HepG2 (cell line): ENCODE measurements at regions not wholly inside any gene's neighbourhood (a gene's known extent, or its start where the extent isn't known, plus 50 kb on each side); places are given as distances from the start of the nearest gene placed in this dataset.

Source experiments
- HOXA3 ChIP-seq: sonication (generic); formaldehyde crosslinking; IDR thresholded peaks from 2 replicates; pipeline ENCODE4 v1.5.0; 2020; ENCODE audit warnings: missing genetic modification reagents
- ZNF318 ChIP-seq: sonication (generic); formaldehyde crosslinking; IDR thresholded peaks from 2 replicates; pipeline ENCODE4 v1.4.0; 2020; ENCODE audit warnings: mild to moderate bottlenecking, missing genetic modification reagents
- TF ChIP-seq, protein P1 (sequence below): sonication (generic); formaldehyde crosslinking; IDR thresholded peaks from 2 replicates; pipeline ENCODE4 v1.5.1; 2020; ENCODE audit warnings: missing genetic modification reagents, mild to moderate bottlenecking, borderline replicate concordance

DNA sequence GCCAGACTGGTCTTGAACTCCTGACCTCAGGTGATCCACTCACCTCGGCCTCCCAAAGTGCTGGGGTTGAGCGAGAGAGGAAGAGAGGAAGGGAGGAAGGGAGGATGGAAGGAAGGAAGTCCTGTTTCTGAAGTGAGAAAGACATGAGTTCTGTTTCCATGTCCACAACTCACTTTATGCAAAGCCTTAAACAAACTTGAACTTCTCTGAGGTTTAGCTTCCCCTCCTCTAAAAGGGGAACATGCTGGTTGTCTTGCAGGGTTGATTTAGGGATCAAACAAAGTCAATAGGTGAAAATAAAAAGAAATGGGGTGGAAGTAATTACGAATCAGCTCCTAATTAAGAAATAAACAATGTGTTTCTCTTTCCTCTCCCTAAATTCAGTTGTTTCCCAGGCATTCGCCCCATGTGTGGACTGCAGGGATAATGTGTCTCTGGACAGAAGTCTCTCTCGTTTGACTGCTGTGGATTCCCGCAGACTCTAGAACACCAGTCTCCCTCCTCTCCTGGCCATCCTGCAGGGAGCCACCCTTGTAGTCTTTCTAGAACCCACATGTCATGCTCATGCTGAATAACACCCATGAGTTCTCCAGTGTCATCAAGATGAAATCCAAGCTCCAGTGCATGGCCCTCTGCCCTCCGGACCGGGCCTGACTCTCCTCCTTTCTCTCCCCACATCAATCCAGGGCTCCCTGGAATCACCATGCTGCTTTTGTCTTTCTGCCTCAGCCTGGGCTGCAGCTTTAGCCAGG lies 229.3 kb upstream of the TRIB2 start (continued):
- TF ChIP-seq ZNF318 (CRISPR knock-in tag) (no peak), HOXA3 (no peak)
- TF ChIP-seq, protein P1, sequence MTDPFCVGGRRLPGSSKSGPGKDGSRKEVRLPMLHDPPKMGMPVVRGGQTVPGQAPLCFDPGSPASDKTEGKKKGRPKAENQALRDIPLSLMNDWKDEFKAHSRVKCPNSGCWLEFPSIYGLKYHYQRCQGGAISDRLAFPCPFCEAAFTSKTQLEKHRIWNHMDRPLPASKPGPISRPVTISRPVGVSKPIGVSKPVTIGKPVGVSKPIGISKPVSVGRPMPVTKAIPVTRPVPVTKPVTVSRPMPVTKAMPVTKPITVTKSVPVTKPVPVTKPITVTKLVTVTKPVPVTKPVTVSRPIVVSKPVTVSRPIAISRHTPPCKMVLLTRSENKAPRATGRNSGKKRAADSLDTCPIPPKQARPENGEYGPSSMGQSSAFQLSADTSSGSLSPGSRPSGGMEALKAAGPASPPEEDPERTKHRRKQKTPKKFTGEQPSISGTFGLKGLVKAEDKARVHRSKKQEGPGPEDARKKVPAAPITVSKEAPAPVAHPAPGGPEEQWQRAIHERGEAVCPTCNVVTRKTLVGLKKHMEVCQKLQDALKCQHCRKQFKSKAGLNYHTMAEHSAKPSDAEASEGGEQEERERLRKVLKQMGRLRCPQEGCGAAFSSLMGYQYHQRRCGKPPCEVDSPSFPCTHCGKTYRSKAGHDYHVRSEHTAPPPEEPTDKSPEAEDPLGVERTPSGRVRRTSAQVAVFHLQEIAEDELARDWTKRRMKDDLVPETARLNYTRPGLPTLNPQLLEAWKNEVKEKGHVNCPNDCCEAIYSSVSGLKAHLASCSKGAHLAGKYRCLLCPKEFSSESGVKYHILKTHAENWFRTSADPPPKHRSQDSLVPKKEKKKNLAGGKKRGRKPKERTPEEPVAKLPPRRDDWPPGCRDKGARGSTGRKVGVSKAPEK (CRISPR knock-in tag), result no peak
